MM.1S (cell line): ENCODE measurements at regions not wholly inside any gene's neighbourhood (a gene's known extent, or its start where the extent isn't known, plus 50 kb on each side); places are given as distances from the start of the nearest gene placed in this dataset.

Experiments
- DNase-seq: peaks from one replicate; pipeline ENCODE4 v3.0.0-alpha.2; 2015
- H2AFZ ChIP-seq: fragments of 300-600 bp; sonication (generic); 2 replicates; pipeline ENCODE4 v1.6.0; 2016; ENCODE audit warnings: antibody characterized with exemption, low read length
- H3F3A ChIP-seq: fragments of 300-600 bp; sonication (generic); 2 replicates; pipeline ENCODE4 v1.6.1; 2016; ENCODE audit warnings: mild to moderate bottlenecking, antibody characterized with exemption, low read length, moderate library complexity, mixed read lengths; ENCODE audit not compliant: insufficient read depth
- H3K27ac ChIP-seq: fragments of 300-600 bp; sonication (generic); 2 replicates; pipeline ENCODE4 v1.5.1; 2016; ENCODE audit warnings: mild to moderate bottlenecking, low read length
- H3K27me3 ChIP-seq: fragments of 300-600 bp; sonication (generic); replicated peaks from 2 replicates; pipeline ENCODE4 v1.6.0; 2016; ENCODE audit warnings: low read length; ENCODE audit not compliant: insufficient read depth
- H3K36me3 ChIP-seq: fragments of 300-600 bp; sonication (generic); replicated peaks from 2 replicates; pipeline ENCODE4 v1.6.1; 2016; ENCODE audit warnings: mild to moderate bottlenecking, low read length, mixed read lengths; ENCODE audit not compliant: insufficient read depth
- H3K4me1 ChIP-seq: fragments of 300-600 bp; sonication (generic); 2 replicates; pipeline ENCODE4 v1.6.1; 2016; ENCODE audit warnings: low read length, mixed read lengths
- H3K4me2 ChIP-seq: fragments of 300-600 bp; sonication (generic); 2 replicates; pipeline ENCODE4 v1.6.0; 2016; ENCODE audit warnings: low read depth, low read length
- H3K4me3 ChIP-seq: fragments of 300-600 bp; sonication (generic); 2 replicates; pipeline ENCODE4 v1.5.1; 2016; ENCODE audit warnings: low read length, mixed read lengths
- H3K79me2 ChIP-seq: fragments of 300-600 bp; sonication (generic); 2 replicates; pipeline ENCODE4 v1.6.1; 2016; ENCODE audit warnings: mixed run types, low read length, mixed read lengths
- H3K9ac ChIP-seq: fragments of 300-600 bp; sonication (generic); 2 replicates; pipeline ENCODE4 v1.6.1; 2016; ENCODE audit warnings: low read length, mixed read lengths
- H3K9me2 ChIP-seq: fragments of 300-600 bp; sonication (generic); replicated peaks from 2 replicates; pipeline ENCODE4 v1.6.1; 2016; ENCODE audit warnings: mild to moderate bottlenecking, low read length, mixed read lengths; ENCODE audit not compliant: insufficient read depth
- H3K9me3 ChIP-seq: fragments of 300-600 bp; sonication (generic); replicated peaks from 2 replicates; pipeline ENCODE4 v1.6.1; 2016; ENCODE audit warnings: mild to moderate bottlenecking, low read length, mixed read lengths; ENCODE audit not compliant: insufficient read depth
- H4K20me1 ChIP-seq: fragments of 300-600 bp; sonication (generic); 2 replicates; pipeline ENCODE4 v1.6.1; 2016; ENCODE audit warnings: mild to moderate bottlenecking, low read length, moderate library complexity, mixed read lengths; ENCODE audit not compliant: insufficient read depth
- EZH2 ChIP-seq: fragments of 300-600 bp; sonication (generic); optimal IDR thresholded peaks from 2 replicates; pipeline ENCODE3; 2017; ENCODE audit warnings: low read depth, mild to moderate bottlenecking, antibody characterized with exemption, low read length, mixed read lengths
- EZH2phosphoT487 ChIP-seq: fragments of 300-600 bp; sonication (generic); IDR thresholded peaks from 2 replicates; pipeline ENCODE4 v1.6.1; 2018; ENCODE audit warnings: antibody characterized with exemption, low read length
- TF ChIP-seq, protein P1 (sequence below): fragments of 300-600 bp; sonication (generic); IDR thresholded peaks from 2 replicates; pipeline ENCODE4 v1.5.1; 2016; ENCODE audit warnings: antibody characterized with exemption, low read length, mixed read lengths

GRCh38 chr7:54901840-54902239 is 117.0 kb upstream of the EGFR start:
- no peak overlapping the region for H3K27ac ChIP-seq
- H3K9ac ChIP-seq: no peak overlapping the region
- no peaks in the 10 kb centered on the region for H4K20me1 ChIP-seq
- H3K4me1 ChIP-seq: no peaks in the 10 kb centered on the region
- no peaks in the 10 kb centered on the region for H3K36me3 ChIP-seq
- no peak overlapping the region for H3K4me2 ChIP-seq
- H2AFZ ChIP-seq: no peak overlapping the region
- no peak overlapping the region for H3K4me3 ChIP-seq
- H3F3A ChIP-seq: no peaks in the 10 kb centered on the region
- DNase-seq: no peak
- H3K79me2 ChIP-seq: no peaks in the 10 kb centered on the region
- H3K9me3 ChIP-seq: no peaks in the 10 kb centered on the region
- TF ChIP-seq, protein P1, sequence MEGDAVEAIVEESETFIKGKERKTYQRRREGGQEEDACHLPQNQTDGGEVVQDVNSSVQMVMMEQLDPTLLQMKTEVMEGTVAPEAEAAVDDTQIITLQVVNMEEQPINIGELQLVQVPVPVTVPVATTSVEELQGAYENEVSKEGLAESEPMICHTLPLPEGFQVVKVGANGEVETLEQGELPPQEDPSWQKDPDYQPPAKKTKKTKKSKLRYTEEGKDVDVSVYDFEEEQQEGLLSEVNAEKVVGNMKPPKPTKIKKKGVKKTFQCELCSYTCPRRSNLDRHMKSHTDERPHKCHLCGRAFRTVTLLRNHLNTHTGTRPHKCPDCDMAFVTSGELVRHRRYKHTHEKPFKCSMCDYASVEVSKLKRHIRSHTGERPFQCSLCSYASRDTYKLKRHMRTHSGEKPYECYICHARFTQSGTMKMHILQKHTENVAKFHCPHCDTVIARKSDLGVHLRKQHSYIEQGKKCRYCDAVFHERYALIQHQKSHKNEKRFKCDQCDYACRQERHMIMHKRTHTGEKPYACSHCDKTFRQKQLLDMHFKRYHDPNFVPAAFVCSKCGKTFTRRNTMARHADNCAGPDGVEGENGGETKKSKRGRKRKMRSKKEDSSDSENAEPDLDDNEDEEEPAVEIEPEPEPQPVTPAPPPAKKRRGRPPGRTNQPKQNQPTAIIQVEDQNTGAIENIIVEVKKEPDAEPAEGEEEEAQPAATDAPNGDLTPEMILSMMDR: no peak
- TF ChIP-seq EZH2phosphoT487 (no peak), EZH2 (no peak)
- no peaks in the 10 kb centered on the region for H3K27me3 ChIP-seq
- H3K9me2 ChIP-seq: no peaks in the 10 kb centered on the region

- Histone ChIP-seq H3K9me2 (no peaks in the 10 kb centered on the region), H3K79me2 (no peaks in the 10 kb centered on the region), H3K9ac (no peak overlapping the region), H3K27me3 (no peaks in the 10 kb centered on the region), H3K4me3 (no peak overlapping the region), H3F3A (no peaks in the 10 kb centered on the region), H3K36me3 (no peaks in the 10 kb centered on the region), H3K27ac (no peak overlapping the region), H2AFZ (no peak overlapping the region), H3K9me3 (no peaks in the 10 kb centered on the region), H3K4me2 (no peak overlapping the region), H3K4me1 (no peaks in the 10 kb centered on the region), H4K20me1 (no peaks in the 10 kb centered on the region)
- DNase-seq: no peak
- no peak for TF ChIP-seq EZH2phosphoT487
- TF ChIP-seq EZH2: no peak
- TF ChIP-seq, protein P1: no peak
Observed at GRCh38 chr7:54904130-54904529, 114.7 kb upstream of the EGFR start.

DNA sequence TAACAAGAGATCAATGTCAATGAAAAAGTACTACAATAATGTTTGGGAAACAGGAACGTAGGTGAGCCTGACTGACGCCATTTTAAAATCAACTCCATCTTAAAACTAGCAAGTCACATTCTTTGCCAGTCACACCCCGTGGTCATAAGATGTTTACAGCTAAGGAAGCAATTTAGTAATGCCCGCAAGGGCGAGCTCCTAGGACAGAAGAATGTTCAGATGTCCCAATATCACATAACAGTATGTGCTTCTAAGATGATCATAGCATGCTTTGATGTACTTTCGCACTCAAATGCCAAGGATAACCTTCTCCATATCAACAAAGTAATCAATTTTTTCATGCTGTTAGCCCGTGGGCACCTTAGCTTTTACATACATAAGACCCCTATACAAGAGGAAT is 113.8 kb upstream of the EGFR start:
- Histone ChIP-seq H3K4me2 (no peak overlapping the region), H3K9me2 (no peaks in the 10 kb centered on the region), H3K27me3 (no peaks in the 10 kb centered on the region), H3K36me3 (no peaks in the 10 kb centered on the region), H4K20me1 (no peaks in the 10 kb centered on the region), H3K4me3 (no peak overlapping the region), H3K4me1 (no peaks in the 10 kb centered on the region), H3F3A (no peaks in the 10 kb centered on the region), H3K27ac (no peak overlapping the region), H3K9me3 (no peaks in the 10 kb centered on the region), H3K79me2 (no peaks in the 10 kb centered on the region), H2AFZ (no peak overlapping the region), H3K9ac (no peak overlapping the region)
- TF ChIP-seq, protein P1: no peak
- no peak for TF ChIP-seq EZH2
- TF ChIP-seq EZH2phosphoT487: no peak
- DNase-seq: no peak
